ENCODE measurements at regions not wholly inside any gene's neighbourhood (a gene's known extent, or its start where the extent isn't known, plus 50 kb on each side); places are given as distances from the start of the nearest gene placed in this dataset.
A peak's percentile ranks its signal among the peaks of the same experiment; 100 is the strongest.
"Not testable (repeated sequence)": the region's sequence is repeated elsewhere in the genome, so short reads cannot be mapped to it uniquely, and the experiment has no call there.

DNA sequence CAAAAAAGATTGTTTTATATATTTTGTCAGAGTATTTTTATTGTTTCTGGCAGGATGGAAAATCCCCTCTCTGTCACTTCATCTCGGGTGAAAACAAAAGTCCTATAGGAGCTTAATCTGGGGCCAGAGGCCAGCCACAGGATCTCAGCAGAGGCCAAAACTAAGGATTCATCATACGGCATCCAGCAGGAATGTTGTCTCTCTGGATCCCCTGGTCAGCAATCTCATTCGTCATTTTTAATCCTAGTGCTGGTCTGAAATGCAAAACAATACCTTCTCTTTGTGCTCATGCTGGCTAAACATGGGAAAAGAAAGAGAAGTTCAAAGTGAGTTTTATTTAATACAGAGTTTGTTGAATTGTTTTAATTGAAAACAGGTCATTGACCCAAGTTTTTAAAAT is 482.5 kb upstream of the AUTS2 start:
- H2BK15ac ChIP-seq (ENCODE audit: low read length): no peak overlapping the region
- H4K91ac ChIP-seq (replicated peaks; ENCODE audit: insufficient read length, low read length): no peak overlapping the region
- H3K18ac ChIP-seq (ENCODE audit: extremely low read depth, low read length): no peak overlapping the region
- H2BK20ac ChIP-seq (ENCODE audit: low read length): no peak overlapping the region
- H2AFZ ChIP-seq (ENCODE audit: low read length): no peak overlapping the region
- DNase-seq (ENCODE audit: low read depth in 1 of 2, low spot score in 2 of 2): no peak
- no peaks in the 10 kb centered on the region for H3K79me1 ChIP-seq (ENCODE audit: low read depth, low read length)
- H3K56ac ChIP-seq (replicated peaks; ENCODE audit: insufficient read length, low read depth, low read length): no peak overlapping the region
- no peak overlapping the region for H4K5ac ChIP-seq (ENCODE audit: insufficient read length, low read depth, low read length)
- H2BK120ac ChIP-seq (replicated peaks; ENCODE audit: low read depth, low read length): no peak overlapping the region
- no peaks in the 10 kb centered on the region for H3K4me1 ChIP-seq (replicated peaks in 1 of 4; ENCODE audit: control insufficient read depth in 3 of 4, insufficient read depth in 4 of 4, low read length in 3 of 4)
- FAIRE-seq: no peak
- WGBS, 2 experiments (ENCODE audit: extremely low coverage in 1 of 2, insufficient coverage in 1 of 2, insufficient read length in 1 of 2, insufficient replicate concordance in 2 of 2, low coverage in 1 of 2, low lambda C conversion rate in 2 of 2, missing lambda C conversion rate in 1 of 2): 70% methylated on average over 3 of the region's 3 CpGs; no CpG with 5 or more reads in 1 of the 2 experiments
- H3K9ac ChIP-seq (replicated peaks in 1 of 4; ENCODE audit: extremely low read depth in 1 of 4, low read depth in 3 of 4, low read length in 3 of 4): no peak overlapping the region
- H2BK5ac ChIP-seq (ENCODE audit: low read depth, low read length): no peak overlapping the region
- ChIA-PET CTCF (ENCODE audit: partially characterized antibody) (interaction anchor here (0.5 kb wide), 1 partner anchor 262 kb away, joined by 4 read pairs; no protein-coding TSS in a partner anchor), POLR2A (ENCODE audit: partially characterized antibody) (no interaction called here)
- H3K14ac ChIP-seq (ENCODE audit: insufficient read length): no peak overlapping the region
- H3K4ac ChIP-seq (replicated peaks; ENCODE audit: insufficient read length, low read depth, low read length): no peak overlapping the region
- no peaks in the 10 kb centered on the region for H3K9me3 ChIP-seq (ENCODE audit: insufficient read depth in 2 of 2, low read depth in 1 of 2, low read length in 1 of 2)
- no peak for TF ChIP-seq BACH1 (IDR thresholded peaks at IDR 0.05; ENCODE audit: low read length)
- TF ChIP-seq TEAD4 (IDR thresholded peaks at IDR 0.05; ENCODE audit: low read depth, low read length): peak; percentile 58
- no peak for TF ChIP-seq KDM4A (IDR thresholded peaks at IDR 0.05; ENCODE audit: low read depth, low read length, severe bottlenecking)
- H3K27ac ChIP-seq (ENCODE audit: low read depth, low read length): no peak overlapping the region
- H3K23me2 ChIP-seq (ENCODE audit: low read depth, low read length): no peaks in the 10 kb centered on the region
- no peak overlapping the region for H3K4me2 ChIP-seq (ENCODE audit: insufficient read depth in 1 of 2, low read depth in 2 of 2, low read length in 2 of 2)
- no peak overlapping the region for H3K23ac ChIP-seq (ENCODE audit: insufficient read length)
- H2AK5ac ChIP-seq (ENCODE audit: low read depth, low read length): no peak overlapping the region
- no peaks in the 10 kb centered on the region for H3K79me2 ChIP-seq (ENCODE audit: control insufficient read depth in 1 of 2, insufficient read depth in 2 of 2, low read length in 2 of 2)
- no peaks in the 10 kb centered on the region for H3K36me3 ChIP-seq (ENCODE audit: control insufficient read depth in 2 of 4, insufficient read depth in 4 of 4, low read length in 3 of 4)
- H2BK12ac ChIP-seq (ENCODE audit: low read depth, low read length): no peak overlapping the region
- no peak overlapping the region for H4K8ac ChIP-seq (ENCODE audit: extremely low read depth, insufficient read depth, low read length)
- no peak overlapping the region for H3K4me3 ChIP-seq (ENCODE audit: extremely low read depth in 1 of 4, insufficient read depth in 2 of 4, low read depth in 3 of 4, low read length in 4 of 4)
- no peaks in the 10 kb centered on the region for H4K20me1 ChIP-seq (replicated peaks in 1 of 2; ENCODE audit: control insufficient read depth in 1 of 2, insufficient read depth in 2 of 2, low read length in 2 of 2)
- H3K27me3 ChIP-seq (replicated peaks in 1 of 4; ENCODE audit: control insufficient read depth in 3 of 4, extremely low read depth in 1 of 4, insufficient read depth in 3 of 4, low read length in 3 of 4): no peaks in the 10 kb centered on the region

DNA sequence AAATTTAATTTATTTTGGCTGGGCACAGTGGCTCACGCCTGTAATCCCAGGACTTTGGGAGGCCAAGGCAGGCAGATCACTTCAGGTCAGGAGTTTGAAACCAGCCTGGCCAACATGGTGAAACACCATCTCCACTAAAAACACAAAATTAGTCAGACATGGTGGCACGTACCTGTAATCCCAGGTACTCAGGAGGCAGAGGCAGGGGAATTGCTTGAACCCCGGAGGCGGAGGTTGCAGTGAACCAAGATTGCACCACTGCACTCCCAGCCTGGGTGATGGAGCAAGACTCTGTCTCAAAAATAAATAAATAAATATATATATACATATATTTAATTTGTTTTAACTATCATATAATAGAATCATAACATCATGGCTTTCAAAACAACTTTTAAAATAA is 482.1 kb upstream of the AUTS2 start:
- H2BK12ac ChIP-seq (ENCODE audit: low read depth, low read length); H3K14ac ChIP-seq (ENCODE audit: insufficient read length); H3K79me1 ChIP-seq (ENCODE audit: low read depth, low read length); H3K4me3 ChIP-seq (ENCODE audit: extremely low read depth in 1 of 4, insufficient read depth in 2 of 4, low read depth in 3 of 4, low read length in 4 of 4); CTCF ChIA-PET (ENCODE audit: partially characterized antibody); H3K27me3 ChIP-seq (replicated peaks in 1 of 4; ENCODE audit: control insufficient read depth in 3 of 4, extremely low read depth in 1 of 4, insufficient read depth in 3 of 4, low read length in 3 of 4); H3K23me2 ChIP-seq (ENCODE audit: low read depth, low read length); DNase-seq (ENCODE audit: low read depth in 1 of 2, low spot score in 2 of 2); H3K36me3 ChIP-seq (ENCODE audit: control insufficient read depth in 2 of 4, insufficient read depth in 4 of 4, low read length in 3 of 4); H2BK15ac ChIP-seq (ENCODE audit: low read length); H3K9me3 ChIP-seq (ENCODE audit: insufficient read depth in 2 of 2, low read depth in 1 of 2, low read length in 1 of 2); H3K23ac ChIP-seq (ENCODE audit: insufficient read length); H2AFZ ChIP-seq (ENCODE audit: low read length); H3K27ac ChIP-seq (ENCODE audit: low read depth, low read length); H3K56ac ChIP-seq (replicated peaks; ENCODE audit: insufficient read length, low read depth, low read length); H2BK20ac ChIP-seq (ENCODE audit: low read length); H3K4me2 ChIP-seq (ENCODE audit: insufficient read depth in 1 of 2, low read depth in 2 of 2, low read length in 2 of 2); H2BK120ac ChIP-seq (replicated peaks; ENCODE audit: low read depth, low read length); H4K91ac ChIP-seq (replicated peaks; ENCODE audit: insufficient read length, low read length); H2AK5ac ChIP-seq (ENCODE audit: low read depth, low read length); H3K9ac ChIP-seq (replicated peaks in 1 of 4; ENCODE audit: extremely low read depth in 1 of 4, low read depth in 3 of 4, low read length in 3 of 4); H4K20me1 ChIP-seq (replicated peaks in 1 of 2; ENCODE audit: control insufficient read depth in 1 of 2, insufficient read depth in 2 of 2, low read length in 2 of 2); H4K5ac ChIP-seq (ENCODE audit: insufficient read length, low read depth, low read length); H3K79me2 ChIP-seq (ENCODE audit: control insufficient read depth in 1 of 2, insufficient read depth in 2 of 2, low read length in 2 of 2); H3K4me1 ChIP-seq (replicated peaks in 1 of 4; ENCODE audit: control insufficient read depth in 3 of 4, insufficient read depth in 4 of 4, low read length in 3 of 4); POLR2A ChIA-PET (ENCODE audit: partially characterized antibody); H4K8ac ChIP-seq (ENCODE audit: extremely low read depth, insufficient read depth, low read length); H3K4ac ChIP-seq (replicated peaks; ENCODE audit: insufficient read length, low read depth, low read length); H2BK5ac ChIP-seq (ENCODE audit: low read depth, low read length); H3K18ac ChIP-seq (ENCODE audit: extremely low read depth, low read length); FAIRE-seq: not testable (repeated sequence)
- 95% methylated on average over 4 of the region's 4 CpGs; no CpG with 5 or more reads in 1 of the 2 experiments for WGBS, 2 experiments (ENCODE audit: extremely low coverage in 1 of 2, insufficient coverage in 1 of 2, insufficient read length in 1 of 2, insufficient replicate concordance in 2 of 2, low coverage in 1 of 2, low lambda C conversion rate in 2 of 2, missing lambda C conversion rate in 1 of 2)

All from H1 (cell line).